ENCODE measurements at regions not wholly inside any gene's neighbourhood (a gene's known extent, or its start where the extent isn't known, plus 50 kb on each side); places are given as distances from the start of the nearest gene placed in this dataset.

GRCh38 chr4:10173037-10173753, 56.6 kb upstream of the WDR1 start:
- TF ChIP-seq ZNF18 (CRISPR knock-in tag; IDR thresholded peaks at IDR 0.05; ENCODE audit: insufficient replicate concordance) (no peak), MTF1 (CRISPR knock-in tag; IDR thresholded peaks at IDR 0.05) (no peak), ZZZ3 (CRISPR knock-in tag; IDR thresholded peaks at IDR 0.05; ENCODE audit: borderline replicate concordance) (no peak), CTCF (CRISPR knock-in tag; IDR thresholded peaks at IDR 0.05) (no peak), ZNF543 (CRISPR knock-in tag; IDR thresholded peaks at IDR 0.05) (no peak), JUND (CRISPR knock-in tag; IDR thresholded peaks at IDR 0.05) (no peak), ARID2 (CRISPR knock-in tag; IDR thresholded peaks at IDR 0.05; ENCODE audit: borderline replicate concordance) (no peak), GATAD1 (CRISPR knock-in tag; IDR thresholded peaks at IDR 0.05) (no peak)
